HG02852 (cell line): ENCODE measurements at regions not wholly inside any gene's neighbourhood (a gene's known extent, or its start where the extent isn't known, plus 50 kb on each side); places are given as distances from the start of the nearest gene placed in this dataset.
"Not testable (repeated sequence)": the region's sequence is repeated elsewhere in the genome, so short reads cannot be mapped to it uniquely, and the experiment has no call there.

Source experiments
- ATAC-seq: cut with Tn5 transposase; IDR thresholded peaks from one replicate; pipeline ENCODE4 v1.9.1; 2021; ENCODE audit warnings: mild to moderate bottlenecking, moderate library complexity; ENCODE audit not compliant: unreplicated experiment

DNA sequence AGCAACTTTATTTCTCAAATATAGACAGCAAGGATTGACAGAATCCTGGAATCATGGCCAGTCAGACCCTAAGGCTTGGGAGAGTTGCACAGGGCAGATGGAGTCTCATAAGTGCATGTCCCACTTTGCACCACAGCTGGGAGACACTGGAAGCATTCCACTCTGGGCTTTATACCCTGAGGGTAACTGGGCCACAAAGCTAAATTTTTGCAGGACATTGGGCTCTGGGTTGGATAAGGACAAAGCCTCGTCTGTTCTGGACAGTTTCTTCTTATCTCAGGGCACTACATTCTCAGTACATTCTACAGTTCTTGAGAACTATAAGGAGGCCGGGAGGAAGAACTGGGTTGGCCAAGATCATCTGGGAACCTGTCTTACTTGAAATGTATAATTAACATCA lies 158.3 kb upstream of the IGFBP3 start:
- ATAC-seq: no peak

DNA sequence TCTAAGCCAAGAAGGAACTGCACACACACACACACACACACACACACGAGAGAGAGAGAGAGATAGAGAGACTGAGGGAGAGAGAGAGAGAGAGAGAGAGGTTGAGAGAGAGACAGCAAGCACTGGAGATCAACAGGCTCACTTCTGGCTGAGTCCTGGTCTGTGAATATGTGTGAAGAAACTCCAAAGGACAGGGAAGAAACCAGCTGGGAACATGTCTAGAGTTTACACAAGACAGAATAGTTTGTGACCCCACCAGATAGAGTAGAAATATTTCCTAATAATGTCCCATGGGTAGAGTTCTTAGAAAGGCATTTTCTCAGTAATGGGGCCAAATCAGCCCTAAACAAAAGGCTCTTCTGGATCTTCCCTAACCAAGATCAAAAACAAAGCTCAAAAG lies 155.5 kb upstream of the IGFBP3 start:
- no peak for ATAC-seq

DNA sequence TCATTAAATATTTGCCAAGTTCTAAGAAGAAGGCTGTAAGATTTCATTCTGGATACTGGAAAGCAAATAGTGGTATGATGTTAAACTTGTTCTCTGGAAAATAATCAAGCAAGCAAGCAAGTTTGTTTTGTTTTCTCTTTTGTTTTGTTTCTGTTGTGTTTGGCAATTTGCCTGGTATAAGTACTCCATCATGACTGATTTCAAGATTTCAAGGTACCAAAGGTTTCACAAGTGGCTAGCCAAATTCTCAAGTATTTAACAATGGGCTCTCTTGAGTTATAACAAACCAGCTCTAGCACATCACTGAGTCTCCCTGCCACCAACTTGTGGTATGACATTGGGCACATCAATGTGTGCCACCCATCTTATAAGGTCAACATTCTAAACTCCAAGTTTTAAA lies 151.7 kb upstream of the IGFBP3 start:
- ATAC-seq: no peak

DNA sequence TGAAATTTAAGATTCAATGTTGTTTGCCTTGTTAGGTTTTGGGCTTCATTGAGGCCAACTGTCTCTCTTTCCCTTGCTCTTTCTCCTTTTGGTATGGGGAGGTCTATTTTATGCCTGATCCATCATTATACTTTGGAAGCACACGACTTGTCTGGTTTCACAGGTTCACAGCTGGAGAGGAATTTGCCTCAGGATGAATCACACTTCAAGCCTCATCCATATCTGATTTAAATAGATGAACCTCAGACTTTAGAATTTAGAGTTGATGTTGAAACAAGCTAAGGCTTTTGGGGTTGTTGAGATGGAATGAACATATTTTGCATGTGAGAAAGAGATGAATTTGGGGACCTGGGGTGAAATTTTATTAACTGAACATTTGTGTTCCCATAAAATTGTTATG lies 150.5 kb upstream of the IGFBP3 start:
- no peak for ATAC-seq

DNA sequence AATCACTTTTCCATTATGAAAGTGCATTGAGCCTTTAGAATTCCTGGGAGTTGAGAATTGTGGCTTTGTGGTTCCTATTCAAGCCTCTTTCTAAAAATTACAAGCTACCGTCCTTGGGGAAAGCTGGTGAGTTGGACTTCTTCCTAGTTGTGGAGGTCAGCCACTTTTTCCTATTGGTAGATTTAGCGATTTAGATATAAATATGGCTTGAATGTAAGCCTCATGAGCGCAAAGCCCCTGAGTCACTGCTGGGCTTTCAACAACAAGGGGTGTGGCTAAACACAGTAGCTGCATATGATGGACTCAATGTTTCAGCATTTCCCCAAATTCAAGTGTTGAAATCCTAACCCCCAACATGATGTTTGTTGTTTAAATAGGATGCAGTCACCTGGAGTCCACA lies 150.0 kb upstream of the IGFBP3 start:
- no peak for ATAC-seq

DNA sequence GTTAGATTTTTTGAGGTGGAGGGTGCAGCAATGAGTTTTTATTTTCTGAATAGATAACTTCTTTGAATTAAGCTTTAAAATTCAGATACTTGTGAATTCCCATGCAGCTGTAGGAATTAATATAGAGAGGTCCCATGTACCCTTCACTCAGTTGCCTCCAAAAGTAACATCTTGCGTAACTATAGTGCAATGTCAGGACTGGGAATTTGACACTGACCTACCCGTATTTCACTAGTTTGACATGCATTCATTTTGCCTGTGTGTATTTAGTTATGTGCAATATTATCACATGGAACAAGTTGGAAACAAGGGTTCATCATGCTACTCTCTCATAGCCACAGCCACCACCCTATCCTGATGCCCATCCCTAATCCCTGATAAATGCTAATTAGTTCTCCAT lies 147.1 kb upstream of the IGFBP3 start:
- no peak for ATAC-seq

DNA sequence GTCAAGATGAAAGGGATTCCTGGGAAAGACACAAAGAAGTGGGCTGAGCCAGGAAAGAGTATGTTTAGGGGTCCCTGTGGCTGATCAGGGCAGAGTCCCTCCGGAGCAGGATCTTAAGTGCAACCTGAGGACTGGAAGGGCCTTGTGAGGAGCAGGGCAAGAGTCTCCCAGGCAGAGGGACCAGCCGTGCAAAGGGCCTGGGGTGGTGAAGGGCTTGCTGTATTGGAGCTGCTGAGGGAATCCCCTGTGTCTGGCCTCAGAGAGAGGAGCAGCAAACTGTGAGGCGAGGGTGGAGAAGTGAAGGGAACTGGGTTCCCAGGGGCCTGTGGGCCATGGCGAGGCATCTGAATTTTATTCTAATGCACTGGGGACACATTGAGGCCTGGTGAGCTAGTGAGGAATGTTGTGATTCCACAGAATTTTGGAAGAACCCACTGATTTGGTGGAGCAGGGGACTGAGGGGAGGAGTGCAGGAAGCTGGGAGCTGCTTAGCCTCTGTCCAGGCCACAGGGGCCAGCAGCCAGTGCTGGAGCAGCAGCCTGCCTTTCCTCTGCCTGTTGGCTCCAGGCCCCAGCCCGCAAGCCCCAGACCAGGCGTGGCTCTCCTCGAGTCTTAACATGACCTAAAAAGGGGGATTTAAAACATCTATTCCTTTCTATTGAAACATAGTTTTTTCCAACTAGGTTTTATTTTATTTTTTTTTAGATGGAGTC lies 138.4 kb upstream of the IGFBP3 start:
- ATAC-seq: no peak

DNA sequence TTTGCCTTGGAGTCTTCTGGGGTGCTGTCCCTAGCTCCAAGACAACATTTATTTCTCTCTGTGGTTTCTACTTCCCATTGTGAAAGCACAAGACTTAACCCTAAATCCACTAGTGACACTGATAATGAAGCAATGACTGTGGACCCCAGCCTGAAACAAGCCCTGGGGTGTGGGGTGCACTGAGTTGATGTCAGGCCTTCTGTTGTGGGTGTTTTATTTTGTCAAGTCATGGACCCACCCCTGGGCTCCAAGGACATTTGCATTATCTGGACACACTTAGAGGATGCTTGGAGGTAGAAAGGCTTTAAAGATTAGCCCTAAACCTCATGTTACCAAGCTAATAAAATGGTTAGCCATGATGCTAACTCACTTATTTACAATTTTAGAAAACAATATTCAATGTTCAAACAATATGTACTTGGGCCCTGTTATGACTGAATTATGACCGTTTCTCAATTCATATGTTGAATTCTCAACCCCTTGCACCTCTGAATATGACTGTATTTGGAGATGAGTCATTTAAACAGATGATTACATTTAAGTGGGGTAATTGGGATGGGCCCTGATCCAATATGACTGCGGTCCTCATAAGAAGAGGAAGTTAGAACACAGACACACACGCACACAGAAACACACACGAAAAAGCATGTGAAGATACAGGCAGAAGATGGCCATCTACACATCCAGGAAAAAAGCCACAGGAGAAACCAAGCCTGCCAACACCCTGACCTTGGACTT lies 137.2 kb upstream of the IGFBP3 start:
- ATAC-seq: peak; percentile 48

DNA sequence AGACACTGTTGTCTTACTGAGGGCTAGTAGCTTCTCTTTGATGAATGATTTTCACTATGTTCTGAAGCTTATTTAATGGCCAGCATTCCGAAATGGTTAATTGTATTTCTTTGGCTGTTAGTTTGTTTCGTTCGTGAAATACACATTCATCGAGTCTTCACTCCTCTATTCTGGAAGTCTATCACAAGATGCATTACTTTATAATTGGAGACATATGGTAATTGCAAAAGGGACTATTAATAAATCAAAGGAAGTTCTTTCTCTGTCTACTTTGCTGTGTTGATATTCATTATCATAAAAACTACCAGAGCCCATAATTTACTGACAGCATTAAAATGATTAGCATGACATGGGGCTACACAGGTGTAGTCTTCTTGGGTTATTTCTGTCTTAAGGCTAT lies 133.8 kb upstream of the IGFBP3 start:
- ATAC-seq: no peak

DNA sequence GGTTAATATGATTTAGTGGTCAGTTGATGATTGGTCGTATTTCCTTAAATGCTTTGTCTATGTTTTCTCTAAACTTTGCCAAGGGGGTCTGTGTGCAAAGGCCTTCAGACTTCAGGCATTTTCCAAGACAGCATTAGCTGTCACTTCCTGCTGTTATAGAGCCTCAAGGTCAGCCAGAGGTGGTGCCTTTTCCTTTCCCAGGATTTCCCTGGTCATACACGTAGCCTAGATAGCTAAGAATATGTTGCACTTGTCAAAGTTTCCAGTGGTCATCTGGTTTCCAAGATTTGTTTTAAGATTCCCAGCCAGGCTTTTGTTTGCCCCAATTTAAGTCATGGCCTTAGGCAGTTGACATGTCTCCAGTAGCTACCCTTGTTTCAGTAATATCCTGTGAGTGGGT lies 133.2 kb upstream of the IGFBP3 start:
- no peak for ATAC-seq

DNA sequence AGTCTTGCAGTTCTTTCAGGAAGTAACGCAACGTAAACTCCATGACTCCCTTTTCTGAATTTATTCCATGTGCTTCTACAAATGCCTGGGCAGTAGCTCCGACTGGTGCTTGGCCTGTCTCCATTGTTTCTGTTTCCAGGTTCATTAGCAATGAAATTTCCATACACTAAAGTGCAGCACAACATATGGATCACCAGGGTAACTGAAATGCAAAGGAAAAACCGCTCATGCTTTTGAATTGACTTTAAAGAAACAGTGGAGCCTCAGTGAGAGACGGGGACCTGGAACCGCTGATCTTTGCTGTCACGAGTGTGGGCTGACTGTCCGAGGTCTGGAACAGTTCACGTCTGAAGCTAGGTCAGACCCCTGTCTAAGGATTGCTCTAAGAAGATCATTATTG lies 126.5 kb upstream of the IGFBP3 start:
- no peak for ATAC-seq

DNA sequence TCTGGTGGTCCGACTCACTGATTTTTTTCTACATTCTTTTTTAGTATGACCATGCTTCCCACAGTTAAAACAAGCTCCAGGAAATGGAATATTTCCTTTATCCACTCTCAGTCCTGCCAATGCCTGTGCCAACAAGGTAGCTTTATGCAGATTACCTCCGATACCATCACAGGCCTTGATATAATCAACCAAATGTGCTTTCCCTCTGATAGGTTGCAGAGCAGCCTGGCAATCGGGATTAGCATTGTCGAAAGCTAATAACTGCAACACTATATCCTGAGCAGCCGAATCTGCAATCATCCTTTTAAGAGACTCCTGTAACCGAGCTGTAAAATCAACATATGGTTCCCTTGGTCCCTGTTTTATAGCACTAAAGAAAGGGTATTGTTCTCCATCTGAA lies 122.3 kb upstream of the IGFBP3 start:
- not testable (repeated sequence) for ATAC-seq

DNA sequence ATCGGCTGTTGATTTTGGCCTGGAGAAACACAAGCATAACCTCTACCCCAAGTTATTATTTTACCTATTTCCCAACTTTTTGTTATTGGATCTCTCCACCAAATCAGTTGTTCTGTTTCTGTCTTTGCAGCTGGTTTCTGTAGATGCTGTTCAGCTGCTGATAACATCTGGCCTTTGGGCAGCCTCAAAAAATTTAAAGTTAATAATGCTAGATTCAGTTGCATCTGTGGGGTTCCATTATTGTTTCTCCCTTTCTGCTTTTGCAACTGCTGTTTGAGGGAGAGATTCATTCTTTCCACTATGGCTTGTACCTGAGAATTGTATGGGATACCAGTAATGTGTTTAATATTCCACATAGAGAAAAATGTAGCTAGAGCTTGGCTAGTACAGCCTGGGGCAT lies 118.7 kb upstream of the IGFBP3 start:
- ATAC-seq: not testable (repeated sequence)

DNA sequence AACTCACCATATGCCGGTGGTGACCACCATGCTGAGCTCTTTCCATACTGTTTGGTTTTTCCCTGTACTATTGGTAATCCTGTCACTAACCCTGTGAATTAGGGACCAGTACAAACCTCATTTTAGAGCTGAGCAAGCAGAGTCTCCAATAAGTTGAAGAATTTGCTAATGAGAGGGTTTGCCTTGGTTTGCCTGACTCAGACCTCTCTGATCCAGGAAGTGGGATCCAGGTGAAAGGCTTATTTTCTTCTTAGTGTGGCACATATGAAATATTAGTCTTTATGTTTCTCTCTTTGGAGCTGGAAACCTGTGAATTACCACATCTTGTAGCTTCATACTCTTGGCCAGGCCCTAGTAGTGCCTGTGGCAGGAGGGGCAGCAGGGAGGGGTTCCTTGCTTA lies 114.1 kb upstream of the IGFBP3 start:
- no peak for ATAC-seq

DNA sequence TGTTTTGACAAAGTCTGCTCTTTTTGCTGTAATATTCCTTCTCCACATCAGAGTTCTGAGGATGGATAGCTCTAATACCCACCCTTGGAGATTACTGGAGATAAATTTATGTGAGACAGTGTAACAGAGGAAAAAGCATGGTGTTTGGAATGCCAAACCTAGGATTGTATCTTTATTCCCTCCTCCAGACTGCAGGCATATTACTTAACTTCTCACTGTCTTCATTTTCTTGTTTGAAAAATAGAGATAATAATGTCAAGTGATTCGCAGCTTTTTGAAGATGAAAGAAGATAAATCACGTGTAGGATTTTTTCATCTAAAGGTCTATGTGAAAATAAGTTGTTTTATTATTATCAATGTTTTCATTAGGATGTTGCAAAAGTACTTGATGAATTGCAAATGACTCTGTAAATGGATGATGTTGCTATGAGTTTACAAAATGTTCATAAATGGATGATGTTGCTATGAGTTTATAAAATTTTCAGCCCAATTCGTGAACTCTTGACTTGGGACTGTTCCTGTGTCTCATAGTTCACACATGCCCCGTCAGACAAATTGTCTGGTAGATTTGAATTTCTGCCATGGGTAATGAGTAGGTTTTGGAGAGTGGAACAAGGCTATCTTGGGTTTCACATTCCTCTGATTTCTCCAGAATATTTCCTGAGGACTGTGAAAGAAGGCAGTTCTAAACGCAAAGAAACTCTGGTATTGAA lies 113.1 kb upstream of the IGFBP3 start:
- no peak for ATAC-seq

DNA sequence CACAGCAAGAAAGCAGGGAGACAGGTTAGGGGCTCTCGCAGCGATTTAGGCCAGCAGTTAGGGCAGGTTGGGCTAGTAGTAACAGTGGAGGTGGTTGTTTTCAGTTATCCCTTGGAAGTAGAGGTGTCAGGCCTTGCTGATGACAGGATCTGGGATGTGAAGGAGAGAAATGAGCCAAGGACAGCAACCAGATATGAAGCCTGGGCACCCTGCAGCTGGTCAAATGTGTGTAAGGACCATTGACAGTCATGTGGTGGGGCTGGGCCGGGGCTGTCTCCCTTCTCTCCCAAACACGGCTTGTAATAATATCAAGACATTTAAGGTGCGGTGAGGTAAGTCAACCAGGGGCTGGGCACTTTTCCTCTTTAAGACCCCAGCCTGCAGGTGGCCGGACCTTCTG lies 112.5 kb upstream of the IGFBP3 start:
- ATAC-seq: no peak

DNA sequence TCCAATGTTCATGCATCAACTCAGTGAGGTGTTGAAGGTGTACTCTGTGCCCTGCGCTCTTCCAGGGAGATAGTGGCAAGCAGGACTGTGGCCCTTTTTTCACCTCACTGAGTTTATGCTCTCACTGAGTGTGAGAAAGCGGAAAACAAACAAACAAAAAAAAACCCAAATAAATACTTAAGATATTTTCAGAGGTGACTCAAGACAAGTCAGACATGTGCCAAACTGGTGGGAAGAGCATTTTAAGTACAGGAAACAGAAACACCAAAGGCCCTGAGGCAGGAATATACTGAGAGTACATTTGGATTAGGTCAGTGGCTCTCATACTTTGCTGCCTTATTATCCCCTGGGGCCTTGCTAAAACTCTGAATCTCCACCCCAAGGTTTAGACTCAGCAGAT lies 111.9 kb upstream of the IGFBP3 start:
- ATAC-seq: no peak

DNA sequence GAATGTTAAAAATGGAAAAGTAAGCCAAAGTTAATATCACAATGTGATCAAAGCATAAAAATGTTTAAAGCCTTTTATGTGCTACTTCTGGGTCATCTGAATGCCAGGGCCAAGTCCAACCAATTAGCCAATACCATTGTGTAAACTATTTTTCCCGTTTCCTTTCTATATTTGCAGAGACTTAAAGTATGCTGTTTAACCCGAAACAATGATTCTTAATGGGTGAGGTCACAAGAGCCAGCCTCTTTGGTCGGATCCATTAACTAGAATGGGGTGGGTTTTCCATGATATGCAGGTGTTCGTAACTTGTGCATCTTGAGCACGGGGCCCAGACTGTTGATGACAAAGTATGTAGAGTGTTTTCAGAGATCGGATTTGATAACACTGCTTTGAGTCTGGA lies 111.3 kb upstream of the IGFBP3 start:
- no peak for ATAC-seq

DNA sequence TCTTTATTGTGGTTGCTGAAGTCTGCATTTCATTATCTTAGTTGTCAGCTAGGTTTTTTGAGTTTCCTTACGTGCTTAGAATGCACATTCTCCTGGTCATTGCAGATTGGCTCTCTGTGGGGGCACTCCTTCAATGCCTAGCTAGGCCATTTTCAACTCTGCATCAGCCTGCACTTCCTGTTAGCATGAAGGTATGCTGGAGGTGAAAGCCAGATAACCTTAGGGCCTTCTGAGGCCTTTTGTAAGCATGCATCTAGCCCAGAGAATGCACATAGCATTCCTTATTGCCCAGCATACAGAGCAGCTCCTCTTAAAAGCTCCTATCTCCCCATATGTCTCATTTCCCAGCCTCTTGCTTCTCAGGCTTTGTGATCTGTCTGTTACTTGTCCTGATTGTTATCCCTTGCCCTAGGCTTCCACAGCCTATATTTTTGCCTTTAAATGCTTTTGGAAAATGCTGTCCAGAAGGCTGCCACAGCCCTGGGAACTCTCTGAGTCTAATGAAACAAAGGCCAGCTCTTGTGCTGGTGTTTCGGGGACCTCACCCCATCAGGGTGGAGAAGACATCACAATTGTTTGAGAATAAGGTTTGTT lies 108.1 kb upstream of the IGFBP3 start:
- no peak for ATAC-seq

DNA sequence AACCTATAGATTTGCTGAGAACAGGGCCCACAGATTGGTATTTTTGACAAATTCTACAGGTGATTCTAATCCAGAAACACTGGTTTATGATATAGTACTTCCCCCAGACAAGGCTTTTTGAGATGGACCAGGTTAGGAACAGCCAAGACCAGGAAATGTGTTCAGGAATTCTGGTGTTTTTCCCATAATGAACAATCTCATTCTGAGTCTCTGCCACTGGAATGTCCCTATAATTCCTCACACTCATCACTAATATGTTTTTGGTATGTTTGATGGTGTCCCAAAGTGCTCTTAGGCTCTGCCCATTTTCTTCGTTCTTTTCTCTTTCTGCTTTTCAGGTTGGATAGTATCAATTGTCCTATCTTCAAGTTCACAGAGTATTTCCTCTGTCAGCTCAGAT lies 107.2 kb upstream of the IGFBP3 start:
- ATAC-seq: no peak

DNA sequence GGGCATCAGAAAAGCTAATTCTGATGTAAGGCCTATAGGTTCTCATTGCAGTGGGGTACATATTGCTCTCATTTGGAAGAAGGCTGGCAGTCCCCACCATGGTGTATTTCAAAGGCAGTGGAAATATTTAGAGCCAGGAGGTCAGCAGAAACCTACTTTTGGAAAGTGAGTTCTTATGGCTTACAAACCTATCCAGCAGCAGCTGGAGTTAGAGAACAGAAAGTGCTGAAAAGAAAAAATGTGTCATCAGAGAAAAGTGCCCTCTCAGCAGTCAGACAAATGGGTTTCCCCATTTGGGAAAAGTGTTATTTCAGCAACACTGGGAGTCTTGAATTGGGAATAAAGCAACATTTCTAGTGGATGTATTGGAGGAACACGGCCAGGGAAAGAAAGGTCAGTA lies 105.7 kb upstream of the IGFBP3 start:
- ATAC-seq: no peak
